ENCODE measurements at regions not wholly inside any gene's neighbourhood (a gene's known extent, or its start where the extent isn't known, plus 50 kb on each side); places are given as distances from the start of the nearest gene placed in this dataset.

- Mint-ChIP-seq H3K36me3 (no peaks in the 10 kb centered on the region), H3K4me1 (no peaks in the 10 kb centered on the region), H3K4me3 (no peak overlapping the region), H3K27me3 (ENCODE audit: low read depth) (no peaks in the 10 kb centered on the region), H3K27ac (no peak overlapping the region), H3K9me3 (no peaks in the 10 kb centered on the region)
- CTCF ChIA-PET = no interaction called here
- POLR2A ChIA-PET = no interaction called here
- no peak for ATAC-seq
- no peak for TF ChIP-seq PRRX2 (CRISPR knock-in tag; IDR thresholded peaks at IDR 0.05)
- no peak for TF ChIP-seq ZNF396 (CRISPR knock-in tag; IDR thresholded peaks at IDR 0.05; ENCODE audit: borderline replicate concordance)
- no peak for TF ChIP-seq ZNF425 (CRISPR knock-in tag; conservative IDR thresholded peaks at IDR 0.05)
- no peak for TF ChIP-seq E2F5 (CRISPR knock-in tag; IDR thresholded peaks at IDR 0.05)
- TF ChIP-seq GRHL2 (CRISPR knock-in tag; IDR thresholded peaks at IDR 0.05; ENCODE audit: insufficient replicate concordance, severe bottlenecking) = no peak
- TF ChIP-seq TEAD1 (CRISPR knock-in tag; IDR thresholded peaks at IDR 0.05) = no peak
- TF ChIP-seq ZNF416 (CRISPR knock-in tag; IDR thresholded peaks at IDR 0.05) = no peak
- no peak for TF ChIP-seq NR1H2 (CRISPR knock-in tag; IDR thresholded peaks at IDR 0.05)
- no peak for DNase-seq (ENCODE audit: low spot score)
Observed at GRCh38 chr6:120395784-120396183, 938.5 kb downstream of the TBC1D32 start.

DNA sequence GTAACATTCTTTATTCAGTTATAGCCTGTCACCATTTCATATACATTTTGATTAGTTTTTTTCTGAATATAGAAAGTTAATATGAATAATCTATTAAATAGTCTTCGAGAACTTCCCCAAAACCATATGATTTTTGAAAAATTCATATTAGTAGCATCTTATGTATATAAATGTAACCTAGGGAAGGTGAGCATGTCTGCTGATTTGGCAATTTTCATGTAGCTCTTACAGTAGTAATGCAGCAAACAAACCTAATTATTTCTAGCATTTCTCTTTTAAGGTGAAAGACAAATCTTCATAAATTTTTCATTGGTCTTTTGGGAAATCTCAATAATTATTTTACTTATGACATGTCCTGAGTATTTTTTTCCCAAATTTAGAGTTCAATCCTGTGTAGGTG lies 939.0 kb downstream of the TBC1D32 start:
- ChIA-PET POLR2A (no interaction called here), CTCF (no interaction called here)
- no peaks in the 10 kb centered on the region for H3K36me3 Mint-ChIP-seq
- no peak overlapping the region for H3K27ac Mint-ChIP-seq
- no peaks in the 10 kb centered on the region for H3K4me1 Mint-ChIP-seq
- no peaks in the 10 kb centered on the region for H3K27me3 Mint-ChIP-seq (ENCODE audit: low read depth)
- DNase-seq (ENCODE audit: low spot score) (no peak), ATAC-seq (no peak)
- no peak overlapping the region for H3K4me3 Mint-ChIP-seq
- no peaks in the 10 kb centered on the region for H3K9me3 Mint-ChIP-seq
- TF ChIP-seq, protein P1, sequence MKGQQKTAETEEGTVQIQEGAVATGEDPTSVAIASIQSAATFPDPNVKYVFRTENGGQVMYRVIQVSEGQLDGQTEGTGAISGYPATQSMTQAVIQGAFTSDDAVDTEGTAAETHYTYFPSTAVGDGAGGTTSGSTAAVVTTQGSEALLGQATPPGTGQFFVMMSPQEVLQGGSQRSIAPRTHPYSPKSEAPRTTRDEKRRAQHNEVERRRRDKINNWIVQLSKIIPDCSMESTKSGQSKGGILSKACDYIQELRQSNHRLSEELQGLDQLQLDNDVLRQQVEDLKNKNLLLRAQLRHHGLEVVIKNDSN (CRISPR knock-in tag; IDR thresholded peaks at IDR 0.05) = no peak
- TF ChIP-seq ZNF121 (CRISPR knock-in tag; IDR thresholded peaks at IDR 0.05) (no peak), SMAD4 (CRISPR knock-in tag; IDR thresholded peaks at IDR 0.05) (no peak), TEAD1 (CRISPR knock-in tag; IDR thresholded peaks at IDR 0.05) (no peak), JAZF1 (CRISPR knock-in tag; IDR thresholded peaks at IDR 0.05) (no peak), JUN (CRISPR knock-in tag; IDR thresholded peaks at IDR 0.05) (no peak), ERG (CRISPR knock-in tag; IDR thresholded peaks at IDR 0.05) (no peak), NFATC4 (CRISPR knock-in tag; IDR thresholded peaks at IDR 0.05) (no peak), ZNF416 (CRISPR knock-in tag; IDR thresholded peaks at IDR 0.05) (no peak), OVOL2 (CRISPR knock-in tag; IDR thresholded peaks at IDR 0.05; ENCODE audit: borderline replicate concordance) (no peak), FOXK1 (CRISPR knock-in tag; IDR thresholded peaks at IDR 0.05) (no peak), FOXJ3 (CRISPR knock-in tag; IDR thresholded peaks at IDR 0.05; ENCODE audit: borderline replicate concordance) (no peak), HMGXB4 (CRISPR knock-in tag; IDR thresholded peaks at IDR 0.05) (no peak)
- TF ChIP-seq, protein P2, sequence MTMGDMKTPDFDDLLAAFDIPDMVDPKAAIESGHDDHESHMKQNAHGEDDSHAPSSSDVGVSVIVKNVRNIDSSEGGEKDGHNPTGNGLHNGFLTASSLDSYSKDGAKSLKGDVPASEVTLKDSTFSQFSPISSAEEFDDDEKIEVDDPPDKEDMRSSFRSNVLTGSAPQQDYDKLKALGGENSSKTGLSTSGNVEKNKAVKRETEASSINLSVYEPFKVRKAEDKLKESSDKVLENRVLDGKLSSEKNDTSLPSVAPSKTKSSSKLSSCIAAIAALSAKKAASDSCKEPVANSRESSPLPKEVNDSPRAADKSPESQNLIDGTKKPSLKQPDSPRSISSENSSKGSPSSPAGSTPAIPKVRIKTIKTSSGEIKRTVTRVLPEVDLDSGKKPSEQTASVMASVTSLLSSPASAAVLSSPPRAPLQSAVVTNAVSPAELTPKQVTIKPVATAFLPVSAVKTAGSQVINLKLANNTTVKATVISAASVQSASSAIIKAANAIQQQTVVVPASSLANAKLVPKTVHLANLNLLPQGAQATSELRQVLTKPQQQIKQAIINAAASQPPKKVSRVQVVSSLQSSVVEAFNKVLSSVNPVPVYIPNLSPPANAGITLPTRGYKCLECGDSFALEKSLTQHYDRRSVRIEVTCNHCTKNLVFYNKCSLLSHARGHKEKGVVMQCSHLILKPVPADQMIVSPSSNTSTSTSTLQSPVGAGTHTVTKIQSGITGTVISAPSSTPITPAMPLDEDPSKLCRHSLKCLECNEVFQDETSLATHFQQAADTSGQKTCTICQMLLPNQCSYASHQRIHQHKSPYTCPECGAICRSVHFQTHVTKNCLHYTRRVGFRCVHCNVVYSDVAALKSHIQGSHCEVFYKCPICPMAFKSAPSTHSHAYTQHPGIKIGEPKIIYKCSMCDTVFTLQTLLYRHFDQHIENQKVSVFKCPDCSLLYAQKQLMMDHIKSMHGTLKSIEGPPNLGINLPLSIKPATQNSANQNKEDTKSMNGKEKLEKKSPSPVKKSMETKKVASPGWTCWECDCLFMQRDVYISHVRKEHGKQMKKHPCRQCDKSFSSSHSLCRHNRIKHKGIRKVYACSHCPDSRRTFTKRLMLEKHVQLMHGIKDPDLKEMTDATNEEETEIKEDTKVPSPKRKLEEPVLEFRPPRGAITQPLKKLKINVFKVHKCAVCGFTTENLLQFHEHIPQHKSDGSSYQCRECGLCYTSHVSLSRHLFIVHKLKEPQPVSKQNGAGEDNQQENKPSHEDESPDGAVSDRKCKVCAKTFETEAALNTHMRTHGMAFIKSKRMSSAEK (CRISPR knock-in tag; IDR thresholded peaks at IDR 0.05; ENCODE audit: borderline replicate concordance) = no peak
- TF ChIP-seq, protein P3, sequence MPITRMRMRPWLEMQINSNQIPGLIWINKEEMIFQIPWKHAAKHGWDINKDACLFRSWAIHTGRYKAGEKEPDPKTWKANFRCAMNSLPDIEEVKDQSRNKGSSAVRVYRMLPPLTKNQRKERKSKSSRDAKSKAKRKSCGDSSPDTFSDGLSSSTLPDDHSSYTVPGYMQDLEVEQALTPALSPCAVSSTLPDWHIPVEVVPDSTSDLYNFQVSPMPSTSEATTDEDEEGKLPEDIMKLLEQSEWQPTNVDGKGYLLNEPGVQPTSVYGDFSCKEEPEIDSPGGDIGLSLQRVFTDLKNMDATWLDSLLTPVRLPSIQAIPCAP (CRISPR knock-in tag; IDR thresholded peaks at IDR 0.05) = no peak
- TF ChIP-seq, protein P4, sequence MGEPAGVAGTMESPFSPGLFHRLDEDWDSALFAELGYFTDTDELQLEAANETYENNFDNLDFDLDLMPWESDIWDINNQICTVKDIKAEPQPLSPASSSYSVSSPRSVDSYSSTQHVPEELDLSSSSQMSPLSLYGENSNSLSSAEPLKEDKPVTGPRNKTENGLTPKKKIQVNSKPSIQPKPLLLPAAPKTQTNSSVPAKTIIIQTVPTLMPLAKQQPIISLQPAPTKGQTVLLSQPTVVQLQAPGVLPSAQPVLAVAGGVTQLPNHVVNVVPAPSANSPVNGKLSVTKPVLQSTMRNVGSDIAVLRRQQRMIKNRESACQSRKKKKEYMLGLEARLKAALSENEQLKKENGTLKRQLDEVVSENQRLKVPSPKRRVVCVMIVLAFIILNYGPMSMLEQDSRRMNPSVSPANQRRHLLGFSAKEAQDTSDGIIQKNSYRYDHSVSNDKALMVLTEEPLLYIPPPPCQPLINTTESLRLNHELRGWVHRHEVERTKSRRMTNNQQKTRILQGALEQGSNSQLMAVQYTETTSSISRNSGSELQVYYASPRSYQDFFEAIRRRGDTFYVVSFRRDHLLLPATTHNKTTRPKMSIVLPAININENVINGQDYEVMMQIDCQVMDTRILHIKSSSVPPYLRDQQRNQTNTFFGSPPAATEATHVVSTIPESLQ (CRISPR knock-in tag; IDR thresholded peaks at IDR 0.05) = no peak
